ENCODE measurements at regions not wholly inside any gene's neighbourhood (a gene's known extent, or its start where the extent isn't known, plus 50 kb on each side); places are given as distances from the start of the nearest gene placed in this dataset.

GRCh38 chr7:47147213-47147631 is 434.7 kb downstream of the TNS3 start:
- Histone ChIP-seq H3K27me3 (replicated peaks; ENCODE audit: insufficient read depth) (no peaks in the 10 kb centered on the region), H3K36me3 (no peaks in the 10 kb centered on the region), H3K4me1 (replicated peaks) (no peaks in the 10 kb centered on the region), H3K27ac (no peak overlapping the region), H3K4me3 (no peak overlapping the region), H3K9me3 (no peaks in the 10 kb centered on the region)
- TF ChIP-seq POLR2A (IDR thresholded peaks at IDR 0.05) (no peak), CTCF (IDR thresholded peaks at IDR 0.05) (no peak), POLR2AphosphoS5 (IDR thresholded peaks at IDR 0.05) (no peak)
- intact Hi-C loops (cut with DNase I): no loop called here
- 48% methylated on average over 3 of the region's 3 CpGs for WGBS
- DNase-seq (ENCODE audit: low spot score): no peak

GRCh38 chr7:47145982-47146381 is 435.9 kb downstream of the TNS3 start:
- Histone ChIP-seq H3K4me3 (no peak overlapping the region), H3K27ac (no peak overlapping the region), H3K4me1 (replicated peaks) (no peaks in the 10 kb centered on the region), H3K36me3 (no peaks in the 10 kb centered on the region), H3K9me3 (no peaks in the 10 kb centered on the region), H3K27me3 (replicated peaks; ENCODE audit: insufficient read depth) (no peaks in the 10 kb centered on the region)
- TF ChIP-seq CTCF (IDR thresholded peaks at IDR 0.05) (no peak), POLR2A (IDR thresholded peaks at IDR 0.05) (no peak), POLR2AphosphoS5 (IDR thresholded peaks at IDR 0.05) (no peak)
- DNase-seq (ENCODE audit: low spot score): no peak
- intact Hi-C loops (cut with DNase I): no loop called here
- 50% methylated on average over 1 of the region's 1 CpG for WGBS

- no peak for DNase-seq (ENCODE audit: low spot score)
- Histone ChIP-seq H3K4me1 (replicated peaks) (no peaks in the 10 kb centered on the region), H3K4me3 (no peak overlapping the region), H3K36me3 (no peaks in the 10 kb centered on the region), H3K27ac (no peak overlapping the region), H3K9me3 (no peaks in the 10 kb centered on the region), H3K27me3 (replicated peaks; ENCODE audit: insufficient read depth) (no peaks in the 10 kb centered on the region)
- intact Hi-C loops (cut with DNase I): no loop called here
- 89% methylated on average over 1 of the region's 1 CpG for WGBS
- TF ChIP-seq POLR2A (IDR thresholded peaks at IDR 0.05) (no peak), POLR2AphosphoS5 (IDR thresholded peaks at IDR 0.05) (no peak), CTCF (IDR thresholded peaks at IDR 0.05) (no peak)
Observed at GRCh38 chr7:47145186-47145725, 436.7 kb downstream of the TNS3 start.

- no peak for TF ChIP-seq POLR2A (IDR thresholded peaks at IDR 0.05)
- TF ChIP-seq POLR2AphosphoS5 (IDR thresholded peaks at IDR 0.05): no peak
- TF ChIP-seq CTCF (IDR thresholded peaks at IDR 0.05): no peak
- H3K36me3 ChIP-seq: no peaks in the 10 kb centered on the region
- DNase-seq (ENCODE audit: low spot score): no peak
- no peaks in the 10 kb centered on the region for H3K27me3 ChIP-seq (replicated peaks; ENCODE audit: insufficient read depth)
- intact Hi-C loops (cut with DNase I): no loop called here
- no peak overlapping the region for H3K4me3 ChIP-seq
- H3K9me3 ChIP-seq: no peaks in the 10 kb centered on the region
- H3K27ac ChIP-seq: no peak overlapping the region
- no peaks in the 10 kb centered on the region for H3K4me1 ChIP-seq (replicated peaks)
- 81% methylated on average over 1 of the region's 1 CpG for WGBS
Observed at GRCh38 chr7:47143339-47143738, 438.6 kb downstream of the TNS3 start.

GRCh38 chr7:47142867-47143175 is 439.1 kb downstream of the TNS3 start:
- Histone ChIP-seq H3K4me3 (no peak overlapping the region), H3K27me3 (replicated peaks; ENCODE audit: insufficient read depth) (no peaks in the 10 kb centered on the region), H3K36me3 (no peaks in the 10 kb centered on the region), H3K9me3 (no peaks in the 10 kb centered on the region), H3K4me1 (replicated peaks) (no peaks in the 10 kb centered on the region), H3K27ac (no peak overlapping the region)
- intact Hi-C loops (cut with DNase I): no loop called here
- DNase-seq (ENCODE audit: low spot score): no peak
- 91% methylated on average over 1 of the region's 1 CpG for WGBS
- TF ChIP-seq POLR2AphosphoS5 (IDR thresholded peaks at IDR 0.05) (no peak), CTCF (IDR thresholded peaks at IDR 0.05) (no peak), POLR2A (IDR thresholded peaks at IDR 0.05) (no peak)
